ENCODE measurements at regions not wholly inside any gene's neighbourhood (a gene's known extent, or its start where the extent isn't known, plus 50 kb on each side); places are given as distances from the start of the nearest gene placed in this dataset.

DNA sequence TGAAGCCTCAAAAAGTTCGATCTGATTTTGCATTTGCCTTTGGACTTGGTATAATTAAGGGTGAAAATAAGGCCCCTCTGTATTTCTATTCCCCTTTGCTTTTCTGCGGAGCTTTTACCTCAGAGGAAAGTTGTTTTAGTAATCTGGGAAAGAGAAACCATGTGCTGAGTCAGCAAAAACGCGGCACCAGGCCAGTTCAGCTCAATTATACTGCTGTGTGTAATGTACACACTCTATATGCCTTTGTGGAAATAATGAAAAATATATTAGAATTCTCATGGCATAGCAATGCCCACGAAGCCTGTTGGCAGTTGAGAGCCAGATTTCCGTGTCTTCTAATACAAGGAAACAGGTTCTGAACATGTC, 161.9 kb upstream of the SIX2 start:
- TF ChIP-seq POLR2AphosphoS5 (IDR thresholded peaks at IDR 0.05; ENCODE audit: borderline replicate concordance, low read depth, low read length) (no peak), EZH2 (IDR thresholded peaks at IDR 0.05) (no peak)
